Activated B cell treated with CpG ODN at 0.5 μM for 24 hours (primary cell): ENCODE measurements at regions not wholly inside any gene's neighbourhood (a gene's known extent, or its start where the extent isn't known, plus 50 kb on each side); places are given as distances from the start of the nearest gene placed in this dataset.

Source experiments
- ATAC-seq: fragments of 200-7000 bp; cut with Tn5 transposase; one replicate; pipeline ENCODE4 v1.10.0; 2021; ENCODE audit warnings: low read depth, mild to moderate bottlenecking, moderate library complexity
- CTCF ChIA-PET: fragments of 350-600 bp; sonication (Branson Sonifier 250); formaldehyde crosslinking; loops from one replicate; lab custom pipeline; 2021; ENCODE audit warnings: antibody characterized with exemption; lab: Charles Lee
- POLR2A ChIA-PET: fragments of 350-600 bp; sonication (Branson Sonifier 250); formaldehyde crosslinking; loops from one replicate; lab custom pipeline; 2021; ENCODE audit warnings: antibody characterized with exemption; lab: Charles Lee
- DNase-seq: peaks from one replicate; pipeline ENCODE4 v3.0.0; 2022
- H3K27ac Mint-ChIP-seq: one replicate; pipeline ENCODE4 v1.8.0; 2020; ENCODE audit warnings: mixed read lengths
- H3K27me3 Mint-ChIP-seq: one replicate; pipeline ENCODE4 v1.8.0; 2021; ENCODE audit warnings: mixed read lengths
- H3K36me3 Mint-ChIP-seq: one replicate; pipeline ENCODE4 v1.8.0; 2021; ENCODE audit warnings: low read depth, mixed read lengths
- H3K4me1 Mint-ChIP-seq: one replicate; pipeline ENCODE4 v1.8.0; 2021; ENCODE audit warnings: mixed read lengths
- H3K4me3 Mint-ChIP-seq: one replicate; pipeline ENCODE4 v1.8.0; 2020; ENCODE audit warnings: mild to moderate bottlenecking, mixed read lengths
- H3K9me3 Mint-ChIP-seq: one replicate; pipeline ENCODE4 v1.8.0; 2020; ENCODE audit warnings: mixed read lengths
- CTCF ChIP-seq: fragments of 200-600 bp; IDR thresholded peaks from one replicate; pipeline ENCODE4 v1.8.0; 2022; ENCODE audit warnings: antibody characterized with exemption, mild to moderate bottlenecking
- intact Hi-C: fragments of 100-400 bp; cut with micrococcal nuclease; formaldehyde crosslinking; loops from one replicate; pipeline ENCODE4 v1.15.1; 2024

- no peak for ATAC-seq
- H3K27me3 Mint-ChIP-seq = no peaks in the 10 kb centered on the region
- CTCF ChIA-PET = no interaction called here
- DNase-seq = no peak
- no peak overlapping the region for H3K27ac Mint-ChIP-seq
- no peak for TF ChIP-seq CTCF
- POLR2A ChIA-PET = no interaction called here
- intact Hi-C loops = no loop called here
- H3K36me3 Mint-ChIP-seq = no peaks in the 10 kb centered on the region
- H3K4me1 Mint-ChIP-seq = no peaks in the 10 kb centered on the region
- no peaks in the 10 kb centered on the region for H3K9me3 Mint-ChIP-seq
- no peak overlapping the region for H3K4me3 Mint-ChIP-seq
These were observed 1046.2 kb upstream of the AMELY start for GRCh38 chrY:7957773-7958172.

GRCh38 chrY:7951187-7951852 is 1039.8 kb upstream of the AMELY start:
- DNase-seq (no peak), ATAC-seq (no peak)
- ChIA-PET POLR2A (no interaction called here), CTCF (no interaction called here)
- Mint-ChIP-seq H3K27me3 (no peaks in the 10 kb centered on the region), H3K36me3 (no peaks in the 10 kb centered on the region), H3K9me3 (no peaks in the 10 kb centered on the region), H3K27ac (no peak overlapping the region), H3K4me3 (no peak overlapping the region), H3K4me1 (no peaks in the 10 kb centered on the region)
- no peak for TF ChIP-seq CTCF
- intact Hi-C loops = no loop called here

- H3K4me1 Mint-ChIP-seq = no peaks in the 10 kb centered on the region
- ChIA-PET CTCF (no interaction called here), POLR2A (no interaction called here)
- intact Hi-C loops = no loop called here
- no peaks in the 10 kb centered on the region for H3K36me3 Mint-ChIP-seq
- no peak for DNase-seq
- no peak overlapping the region for H3K27ac Mint-ChIP-seq
- ATAC-seq = no peak
- H3K9me3 Mint-ChIP-seq = no peaks in the 10 kb centered on the region
- no peaks in the 10 kb centered on the region for H3K27me3 Mint-ChIP-seq
- TF ChIP-seq CTCF = no peak
- H3K4me3 Mint-ChIP-seq = no peak overlapping the region
These were observed 1032.6 kb upstream of the AMELY start for GRCh38 chrY:7944135-7944534.

DNA sequence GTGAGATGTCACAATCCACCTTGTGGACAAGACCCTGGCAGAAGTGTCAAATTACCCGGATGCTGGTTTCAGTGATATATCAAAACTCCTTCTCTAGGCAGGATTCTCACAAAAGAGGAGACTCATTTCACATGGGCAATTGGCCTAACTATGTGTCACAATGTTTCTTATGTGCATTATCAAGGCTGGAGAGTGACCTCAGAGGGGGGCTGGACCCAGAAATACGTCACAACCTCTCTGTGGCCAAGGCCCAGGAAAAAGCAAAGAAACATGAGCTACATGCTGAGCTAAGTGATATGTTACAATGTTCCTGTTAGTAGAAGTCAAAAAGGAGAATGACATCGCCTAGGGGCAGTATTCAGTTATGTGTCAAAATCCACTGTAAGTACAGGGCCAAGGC is 1031.2 kb upstream of the AMELY start:
- intact Hi-C loops = no loop called here
- CTCF ChIA-PET = no interaction called here

DNA sequence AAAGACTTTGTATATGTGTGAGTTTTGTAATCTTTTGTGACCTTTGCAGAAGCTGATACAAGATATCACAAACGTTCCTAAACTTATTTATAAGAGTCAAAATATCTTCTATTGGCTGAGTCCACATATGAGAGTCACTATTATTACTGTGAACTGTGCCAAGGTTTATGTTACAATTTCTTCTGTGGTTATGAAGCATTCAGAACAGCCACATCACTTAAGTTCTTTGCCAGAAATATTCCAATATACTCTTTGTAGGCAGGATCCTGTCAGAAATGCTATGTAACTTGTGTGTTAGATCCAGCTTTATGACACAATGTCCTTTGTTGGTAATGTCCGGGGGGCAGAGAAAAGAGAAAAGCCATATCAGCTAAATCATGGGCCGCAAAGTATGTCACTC is 1030.3 kb upstream of the AMELY start:
- CTCF ChIA-PET = no interaction called here
- POLR2A ChIA-PET = no interaction called here
- Mint-ChIP-seq H3K9me3 (no peaks in the 10 kb centered on the region), H3K4me3 (no peak overlapping the region), H3K27ac (no peak overlapping the region), H3K36me3 (no peaks in the 10 kb centered on the region), H3K27me3 (no peaks in the 10 kb centered on the region), H3K4me1 (no peaks in the 10 kb centered on the region)
- intact Hi-C loops = no loop called here
- no peak for TF ChIP-seq CTCF
- ATAC-seq (no peak), DNase-seq (no peak)

More for the DNA sequence above, 1031.2 kb upstream of the AMELY start:
- no peaks in the 10 kb centered on the region for H3K36me3 Mint-ChIP-seq
- no peak overlapping the region for H3K4me3 Mint-ChIP-seq
- no peak for TF ChIP-seq CTCF
- no peaks in the 10 kb centered on the region for H3K4me1 Mint-ChIP-seq
- H3K9me3 Mint-ChIP-seq = no peaks in the 10 kb centered on the region
- H3K27ac Mint-ChIP-seq = no peak overlapping the region
- no peak for ATAC-seq
- H3K27me3 Mint-ChIP-seq = no peaks in the 10 kb centered on the region
- no peak for DNase-seq
- POLR2A ChIA-PET = no interaction called here
